Muscle layer of duodenum (tissue), 2 donors: ENCODE measurements at regions not wholly inside any gene's neighbourhood (a gene's known extent, or its start where the extent isn't known, plus 50 kb on each side); places are given as distances from the start of the nearest gene placed in this dataset.

Source experiments
- H3K27ac ChIP-seq: one replicate; pipeline ENCODE4 v1.7.0; 2013; ENCODE audit warnings: mild to moderate bottlenecking, low read length
- H3K27me3 ChIP-seq: one replicate; pipeline ENCODE4 v1.7.0; 2013; ENCODE audit warnings: low read depth, mild to moderate bottlenecking, control low read depth, low read length
- H3K36me3 ChIP-seq, 2 donors: one replicate each; pipeline ENCODE4 v1.7.0; 2013; ENCODE audit warnings: low read length in 2 of 2, control low read depth in 1 of 2, mild to moderate bottlenecking in 1 of 2; ENCODE audit not compliant: insufficient read depth in 2 of 2, control insufficient read depth in 1 of 2
- H3K4me1 ChIP-seq, 2 donors: one replicate each; pipeline ENCODE4 v1.7.0; 2013; ENCODE audit warnings: low read length in 2 of 2, mild to moderate bottlenecking in 2 of 2, control low read depth in 1 of 2, moderate library complexity in 1 of 2; ENCODE audit not compliant: insufficient read depth in 2 of 2, control insufficient read depth in 1 of 2
- H3K4me3 ChIP-seq, 2 donors: one replicate each; pipeline ENCODE4 v1.7.0; 2013; ENCODE audit warnings: low read length in 2 of 2, low read depth in 1 of 2, mild to moderate bottlenecking in 1 of 2
- H3K9me3 ChIP-seq, 2 donors: one replicate each; pipeline ENCODE4 v1.7.0; 2013; ENCODE audit warnings: low read length in 2 of 2, control low read depth in 1 of 2, mild to moderate bottlenecking in 1 of 2; ENCODE audit not compliant: control insufficient read depth in 1 of 2
- donor health status: healthy.

DNA sequence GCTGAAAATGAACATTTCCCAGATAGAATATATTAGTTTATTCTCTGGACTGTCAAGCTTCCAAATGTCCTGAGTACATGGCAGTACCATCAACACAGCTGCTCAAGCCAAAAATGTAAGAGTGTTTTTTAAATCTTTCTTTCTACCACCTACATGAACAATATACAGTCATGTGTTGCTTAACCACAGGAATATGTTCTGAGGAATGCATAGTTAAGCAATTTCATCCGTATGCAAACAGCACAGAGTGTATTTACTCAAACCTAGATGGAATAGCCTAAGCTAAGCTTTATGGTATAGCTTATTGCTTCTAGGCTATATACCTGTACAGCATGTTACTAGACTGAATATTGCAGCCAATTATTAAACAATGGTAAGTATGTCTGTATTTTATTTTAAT is 561.9 kb upstream of the ADGRL4 start:
- no peak overlapping the region for H3K27ac ChIP-seq
- H3K4me1 ChIP-seq, result peaks cover 0 to 3% of the 10 kb centered on the region in 2 donors
- no peaks in the 10 kb centered on the region for H3K27me3 ChIP-seq
- H3K9me3 ChIP-seq, result no peaks in the 10 kb centered on the region
- H3K4me3 ChIP-seq, result no peak overlapping the region
- H3K36me3 ChIP-seq, result no peaks in the 10 kb centered on the region

DNA sequence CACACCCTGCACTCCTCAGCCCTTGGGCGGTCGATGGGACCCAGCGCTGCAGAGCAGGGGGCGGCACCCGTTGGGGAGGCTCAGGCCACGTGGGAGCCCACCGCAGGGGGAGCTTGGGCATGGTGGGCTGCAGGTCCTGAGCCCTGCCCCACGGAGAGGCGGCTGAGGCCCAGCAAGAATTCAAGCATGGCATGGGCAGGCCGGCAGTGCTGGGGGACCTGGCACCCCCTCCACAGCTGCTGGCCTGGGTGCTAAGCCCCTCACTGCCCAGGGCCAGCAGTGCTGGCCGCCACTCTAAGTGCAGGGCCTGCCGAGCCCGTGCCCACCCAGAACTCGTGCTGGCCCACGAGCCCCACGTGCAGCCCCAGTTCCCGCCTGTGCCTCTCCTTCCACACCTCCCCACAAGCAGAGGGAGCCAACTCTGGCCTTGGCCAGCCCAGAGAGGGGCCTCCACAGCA is 555.0 kb upstream of the ADGRL4 start:
- Histone ChIP-seq H3K4me3 (no peak overlapping the region), H3K4me1 (no peaks in the 10 kb centered on the region), H3K36me3 (no peaks in the 10 kb centered on the region), H3K27me3 (no peaks in the 10 kb centered on the region), H3K27ac (no peak overlapping the region), H3K9me3 (peaks cover 0 to 5% of the 10 kb centered on the region in 2 donors)

- H3K36me3 ChIP-seq, result no peaks in the 10 kb centered on the region
- H3K4me3 ChIP-seq, result no peak overlapping the region
- no peaks in the 10 kb centered on the region for H3K4me1 ChIP-seq
- no peak overlapping the region for H3K27ac ChIP-seq
- no peaks in the 10 kb centered on the region for H3K27me3 ChIP-seq
- H3K9me3 ChIP-seq, result no peaks in the 10 kb centered on the region
Observed at GRCh38 chr1:79556189-79556588, 549.7 kb upstream of the ADGRL4 start.

GRCh38 chr1:79554688-79555087 is 548.2 kb upstream of the ADGRL4 start:
- no peaks in the 10 kb centered on the region for H3K9me3 ChIP-seq
- H3K27me3 ChIP-seq, result no peaks in the 10 kb centered on the region
- no peak overlapping the region for H3K27ac ChIP-seq
- no peaks in the 10 kb centered on the region for H3K4me1 ChIP-seq
- H3K4me3 ChIP-seq, result no peak overlapping the region
- no peaks in the 10 kb centered on the region for H3K36me3 ChIP-seq

- H3K4me1 ChIP-seq, result no peaks in the 10 kb centered on the region
- no peak overlapping the region for H3K4me3 ChIP-seq
- no peak overlapping the region for H3K27ac ChIP-seq
- H3K36me3 ChIP-seq, result no peaks in the 10 kb centered on the region
- no peaks in the 10 kb centered on the region for H3K9me3 ChIP-seq
- no peaks in the 10 kb centered on the region for H3K27me3 ChIP-seq
Observed at GRCh38 chr1:79551321-79551720, 544.8 kb upstream of the ADGRL4 start.

GRCh38 chr1:79550402-79550801 is 543.9 kb upstream of the ADGRL4 start:
- Histone ChIP-seq H3K4me1 (no peaks in the 10 kb centered on the region), H3K4me3 (no peak overlapping the region), H3K27me3 (no peaks in the 10 kb centered on the region)

GRCh38 chr1:79549201-79549600 is 542.7 kb upstream of the ADGRL4 start:
- Histone ChIP-seq H3K27ac (no peak overlapping the region), H3K9me3 (no peaks in the 10 kb centered on the region), H3K4me1 (no peaks in the 10 kb centered on the region), H3K27me3 (no peaks in the 10 kb centered on the region), H3K36me3 (no peaks in the 10 kb centered on the region), H3K4me3 (no peak overlapping the region)

More at GRCh38 chr1:79550402-79550801, 543.9 kb upstream of the ADGRL4 start:
- no peaks in the 10 kb centered on the region for H3K9me3 ChIP-seq
- no peaks in the 10 kb centered on the region for H3K36me3 ChIP-seq
- H3K27ac ChIP-seq, result no peak overlapping the region

- Histone ChIP-seq H3K4me3 (no peak overlapping the region), H3K4me1 (no peaks in the 10 kb centered on the region), H3K27me3 (no peaks in the 10 kb centered on the region), H3K36me3 (no peaks in the 10 kb centered on the region), H3K9me3 (no peaks in the 10 kb centered on the region), H3K27ac (no peak overlapping the region)
Observed at GRCh38 chr1:79547514-79547913, 541.0 kb upstream of the ADGRL4 start.

DNA sequence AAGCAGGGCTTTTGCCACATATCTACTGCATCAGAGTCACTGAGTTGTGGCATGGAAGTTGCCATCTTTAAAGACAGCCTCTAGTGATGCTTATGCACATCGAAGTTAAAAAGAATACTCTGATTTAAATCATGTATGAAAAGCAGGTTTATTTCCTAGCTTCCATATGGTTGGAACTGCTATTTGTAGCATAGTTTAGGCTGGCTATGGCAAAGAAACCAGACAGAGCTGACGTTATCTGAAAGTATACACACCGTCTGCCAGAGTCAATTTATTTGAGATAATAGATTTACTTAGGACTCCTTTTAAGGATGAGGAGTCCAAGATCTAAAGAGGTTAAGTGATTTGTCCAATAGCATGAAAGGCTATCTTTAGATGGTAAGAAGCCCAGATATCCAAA is 536.9 kb upstream of the ADGRL4 start:
- Histone ChIP-seq H3K27me3 (no peaks in the 10 kb centered on the region), H3K4me1 (no peaks in the 10 kb centered on the region), H3K9me3 (no peaks in the 10 kb centered on the region), H3K27ac (no peak overlapping the region), H3K4me3 (no peak overlapping the region), H3K36me3 (no peaks in the 10 kb centered on the region)

DNA sequence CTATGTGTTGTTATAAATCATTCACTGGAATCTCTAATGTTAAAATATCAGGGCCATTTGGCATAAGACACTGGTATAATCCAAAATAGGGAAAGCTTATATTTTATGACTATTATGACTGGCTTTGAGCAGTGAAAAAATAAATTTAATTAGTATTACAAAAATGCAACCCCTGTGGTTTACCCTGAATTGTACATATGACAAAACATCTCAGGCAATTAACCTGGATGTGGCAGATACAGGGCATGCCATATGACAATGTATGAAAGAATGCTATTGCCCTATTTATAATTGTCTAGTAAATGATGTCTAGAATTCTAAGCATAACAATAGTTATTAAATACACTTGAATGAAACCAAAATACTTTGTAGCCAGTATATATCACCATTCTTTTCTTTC is 532.5 kb upstream of the ADGRL4 start:
- H3K27me3 ChIP-seq, result no peaks in the 10 kb centered on the region
- H3K4me3 ChIP-seq, result no peak overlapping the region
- H3K9me3 ChIP-seq, result no peaks in the 10 kb centered on the region
- no peak overlapping the region for H3K27ac ChIP-seq
- H3K36me3 ChIP-seq, result no peaks in the 10 kb centered on the region
- no peaks in the 10 kb centered on the region for H3K4me1 ChIP-seq

GRCh38 chr1:79532555-79532954 is 526.0 kb upstream of the ADGRL4 start:
- no peaks in the 10 kb centered on the region for H3K4me1 ChIP-seq
- no peak overlapping the region for H3K4me3 ChIP-seq

DNA sequence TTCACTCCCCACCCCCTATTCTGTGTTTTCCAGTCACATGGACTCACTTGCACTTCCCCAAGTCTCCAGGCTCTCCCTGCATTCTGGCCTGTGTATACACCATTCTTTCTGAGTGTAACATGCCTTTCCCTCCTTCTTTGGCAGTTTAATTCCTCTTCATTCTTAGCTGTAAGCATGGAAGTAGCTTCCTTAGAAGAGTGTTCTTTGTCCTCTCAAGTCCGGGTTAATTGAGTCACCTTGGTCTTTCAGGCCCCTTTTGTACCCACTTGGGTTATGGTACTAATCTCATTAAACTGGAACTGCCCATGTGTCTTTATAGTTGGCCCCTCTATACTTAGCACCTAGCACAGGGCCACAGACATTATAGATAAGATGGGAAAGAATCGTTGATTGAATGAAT is 525.3 kb upstream of the ADGRL4 start:
- Histone ChIP-seq H3K9me3 (no peaks in the 10 kb centered on the region), H3K4me1 (no peaks in the 10 kb centered on the region), H3K36me3 (no peaks in the 10 kb centered on the region), H3K27me3 (no peaks in the 10 kb centered on the region), H3K27ac (no peak overlapping the region), H3K4me3 (no peak overlapping the region)

More at GRCh38 chr1:79532555-79532954, 526.0 kb upstream of the ADGRL4 start:
- H3K36me3 ChIP-seq, result no peaks in the 10 kb centered on the region
- H3K27me3 ChIP-seq, result no peaks in the 10 kb centered on the region
- H3K27ac ChIP-seq, result no peak overlapping the region
- no peaks in the 10 kb centered on the region for H3K9me3 ChIP-seq
